IPS-NIHi11 (cell line): ENCODE measurements at regions not wholly inside any gene's neighbourhood (a gene's known extent, or its start where the extent isn't known, plus 50 kb on each side); places are given as distances from the start of the nearest gene placed in this dataset.

Experiments
- DNase-seq: peaks from one replicate; pipeline ENCODE4 v3.0.0; 2012; ENCODE audit warnings: mixed read lengths, low spot score

- no peak for DNase-seq
Measured at GRCh38 chr3:76429581-76430177, 610.2 kb upstream of the ROBO2 start.

GRCh38 chr3:76432396-76432795 is 607.5 kb upstream of the ROBO2 start:
- DNase-seq = no peak

- DNase-seq = no peak
Measured at GRCh38 chr3:76436894-76437293, 603.0 kb upstream of the ROBO2 start.

- DNase-seq = no peak
Measured at GRCh38 chr3:76438971-76439370, 600.9 kb upstream of the ROBO2 start.

- no peak for DNase-seq
Measured at GRCh38 chr3:76442374-76442915, 597.5 kb upstream of the ROBO2 start.

GRCh38 chr3:76456322-76456721 is 583.6 kb upstream of the ROBO2 start:
- no peak for DNase-seq

- no peak for DNase-seq
Measured at GRCh38 chr3:76463501-76463900, 576.4 kb upstream of the ROBO2 start.

- DNase-seq = no peak
Measured at GRCh38 chr3:76470285-76470684, 569.6 kb upstream of the ROBO2 start.

GRCh38 chr3:76474632-76475031 is 565.3 kb upstream of the ROBO2 start:
- DNase-seq = no peak

- DNase-seq = no peak
Measured at GRCh38 chr3:76479161-76479650, 560.7 kb upstream of the ROBO2 start.

- no peak for DNase-seq
Measured at GRCh38 chr3:76482510-76482909, 557.4 kb upstream of the ROBO2 start.

- DNase-seq = no peak
Measured at GRCh38 chr3:76487446-76487845, 552.5 kb upstream of the ROBO2 start.

GRCh38 chr3:76490064-76490463 is 549.8 kb upstream of the ROBO2 start:
- DNase-seq = no peak

GRCh38 chr3:76495216-76495615 is 544.7 kb upstream of the ROBO2 start:
- DNase-seq = no peak

GRCh38 chr3:76497636-76498035 is 542.3 kb upstream of the ROBO2 start:
- peak; percentile 56 for DNase-seq

- no peak for DNase-seq
Measured at GRCh38 chr3:76500746-76501275, 539.1 kb upstream of the ROBO2 start.

GRCh38 chr3:76501315-76501714 is 538.6 kb upstream of the ROBO2 start:
- DNase-seq = no peak

- no peak for DNase-seq
Measured at GRCh38 chr3:76502076-76502475, 537.8 kb upstream of the ROBO2 start.

- DNase-seq = no peak
Measured at GRCh38 chr3:76505202-76505845, 534.6 kb upstream of the ROBO2 start.

GRCh38 chr3:76509179-76509830 is 530.6 kb upstream of the ROBO2 start:
- no peak for DNase-seq

GRCh38 chr3:76514836-76515235 is 525.1 kb upstream of the ROBO2 start:
- no peak for DNase-seq

GRCh38 chr3:76523337-76523736 is 516.6 kb upstream of the ROBO2 start:
- no peak for DNase-seq

- DNase-seq = no peak
Measured at GRCh38 chr3:76525726-76526125, 514.2 kb upstream of the ROBO2 start.
